ENCODE measurements at regions not wholly inside any gene's neighbourhood (a gene's known extent, or its start where the extent isn't known, plus 50 kb on each side); places are given as distances from the start of the nearest gene placed in this dataset.
"Not testable (repeated sequence)": the region's sequence is repeated elsewhere in the genome, so short reads cannot be mapped to it uniquely, and the experiment has no call there.

DNA sequence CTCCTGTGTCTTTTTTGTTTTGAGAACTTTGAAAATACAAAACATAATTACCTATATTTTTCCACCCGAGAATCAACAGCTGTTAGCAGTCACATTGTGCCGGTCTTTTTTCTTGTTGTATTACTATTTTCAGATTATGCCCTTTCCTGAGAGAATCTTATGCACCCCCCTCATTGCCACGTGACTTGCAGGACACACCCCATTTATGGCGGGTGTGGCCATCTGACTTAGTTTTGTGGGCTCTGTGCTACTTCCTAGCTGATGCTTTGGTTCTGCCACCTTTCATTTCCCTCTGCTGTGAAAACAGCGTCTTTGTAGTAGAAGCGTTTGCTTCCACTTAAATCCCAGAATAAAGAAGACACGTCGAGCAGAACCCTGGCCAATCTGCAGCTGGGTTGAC lies 82.8 kb upstream of the SOX13 start:
- in situ Hi-C loops (cut with HindIII; ENCODE audit: low pct_unique_long_range_greater_than_20kb, low sequenced_read_pairs) = no loop called here
- DNase-seq (ENCODE audit: low read depth, low spot score) = no peak

DNA sequence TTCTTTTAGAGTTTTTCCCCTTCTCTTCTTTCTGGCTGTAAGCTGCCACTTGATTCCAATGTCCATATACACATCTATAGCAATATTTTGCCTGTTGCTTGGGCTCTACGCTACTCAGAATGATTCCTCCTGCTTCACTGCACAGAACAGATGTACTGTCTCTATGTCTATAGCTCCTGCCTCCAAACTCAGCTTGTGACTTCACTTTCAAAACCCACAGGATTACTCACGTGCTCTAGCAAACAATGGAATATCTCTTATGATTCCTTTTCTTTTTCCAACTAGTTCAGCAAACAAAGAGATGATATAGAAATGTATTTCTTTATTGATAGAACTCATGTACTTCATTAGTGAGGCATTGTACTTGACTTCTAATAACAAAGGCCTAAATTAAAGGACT lies 80.5 kb upstream of the SOX13 start:
- peak; percentile 84 for DNase-seq (ENCODE audit: low read depth, low spot score)
- in situ Hi-C loops (cut with HindIII; ENCODE audit: low pct_unique_long_range_greater_than_20kb, low sequenced_read_pairs) = no loop called here

DNA sequence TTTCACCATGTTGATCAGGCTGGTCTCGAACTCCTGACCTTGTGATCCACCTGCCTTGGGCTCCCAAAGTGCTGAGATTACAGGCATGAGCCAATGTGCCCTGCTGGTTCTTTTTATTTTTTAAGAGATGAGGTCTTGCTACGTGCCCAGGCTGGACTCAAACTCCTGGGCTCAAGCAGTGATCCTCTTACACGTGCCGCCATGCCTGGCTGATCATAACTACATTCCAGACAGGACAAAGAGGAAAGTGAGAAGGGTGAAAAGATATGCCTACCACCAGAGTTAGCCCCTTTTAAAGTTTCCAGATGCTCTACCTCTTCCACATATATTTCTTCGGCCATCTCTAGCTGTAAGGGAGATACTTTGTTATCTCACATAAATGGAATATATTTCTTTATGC lies 79.7 kb upstream of the SOX13 start:
- DNase-seq (ENCODE audit: low read depth, low spot score) = no peak
- in situ Hi-C loops (cut with HindIII; ENCODE audit: low pct_unique_long_range_greater_than_20kb, low sequenced_read_pairs) = no loop called here

DNA sequence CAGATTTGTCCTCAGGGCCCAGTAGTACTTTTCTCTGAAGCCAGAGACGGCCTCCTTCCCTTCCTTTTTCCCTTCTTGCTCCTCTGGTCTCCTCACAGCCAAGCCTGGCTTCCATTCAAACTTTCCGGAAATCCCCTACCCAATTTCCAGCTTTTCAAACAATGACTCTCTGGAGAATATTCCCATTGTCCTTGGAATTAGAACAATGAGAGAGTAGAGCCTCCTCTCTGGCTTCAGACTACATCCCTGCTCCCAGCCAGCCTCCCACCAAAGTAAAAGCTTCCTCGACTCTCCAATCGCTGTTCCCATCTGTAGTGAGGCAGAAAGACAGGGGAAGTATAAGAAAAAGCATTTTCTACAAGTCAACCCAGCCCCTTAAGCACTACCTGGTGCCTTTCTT lies 77.7 kb upstream of the SOX13 start:
- in situ Hi-C loops (cut with HindIII; ENCODE audit: low pct_unique_long_range_greater_than_20kb, low sequenced_read_pairs) = no loop called here
- DNase-seq (ENCODE audit: low read depth, low spot score) = no peak

DNA sequence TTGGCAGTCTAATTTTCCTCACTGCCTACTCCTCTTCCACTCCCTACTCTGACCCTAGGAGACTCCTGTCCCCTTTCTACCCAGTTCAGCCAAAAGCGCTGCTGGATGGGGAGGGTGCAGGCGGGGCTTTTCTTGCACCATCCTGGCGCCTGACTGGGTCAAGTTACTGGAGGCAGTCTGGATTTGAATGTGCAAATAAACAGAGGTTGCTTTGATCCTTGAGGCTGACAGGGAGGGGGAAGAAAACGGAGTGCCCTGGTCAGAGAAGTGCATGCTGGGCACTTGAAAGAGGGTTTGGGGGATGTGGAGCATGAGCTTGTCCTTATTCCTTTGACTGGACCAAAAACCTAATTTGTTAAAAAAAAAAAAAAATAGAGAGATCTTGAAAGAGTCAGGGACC lies 76.8 kb upstream of the SOX13 start:
- peak; percentile 93 for DNase-seq (ENCODE audit: low read depth, low spot score)
- in situ Hi-C loops (cut with HindIII; ENCODE audit: low pct_unique_long_range_greater_than_20kb, low sequenced_read_pairs) = no loop called here

DNA sequence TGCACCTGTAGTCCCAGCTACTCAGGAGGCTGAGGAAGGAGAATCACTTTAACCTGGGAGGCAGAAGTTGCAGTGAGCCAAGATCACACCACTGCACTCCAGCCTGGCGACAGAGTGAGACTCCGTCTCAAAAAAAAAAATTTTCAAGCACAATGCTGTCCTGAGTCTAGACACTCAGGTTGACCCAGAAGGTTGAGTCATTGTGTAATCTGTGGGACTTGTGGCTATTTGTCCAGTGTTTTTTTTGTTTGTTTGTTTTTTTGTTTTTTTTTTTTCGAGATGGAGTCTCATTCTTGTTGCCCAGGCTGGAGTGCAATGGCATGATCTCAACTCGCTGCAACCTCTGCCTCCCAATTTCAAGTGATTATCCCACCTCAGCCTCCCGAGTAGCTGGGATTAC lies 74.3 kb upstream of the SOX13 start:
- in situ Hi-C loops (cut with HindIII; ENCODE audit: low pct_unique_long_range_greater_than_20kb, low sequenced_read_pairs); DNase-seq (ENCODE audit: low read depth, low spot score): not testable (repeated sequence)

DNA sequence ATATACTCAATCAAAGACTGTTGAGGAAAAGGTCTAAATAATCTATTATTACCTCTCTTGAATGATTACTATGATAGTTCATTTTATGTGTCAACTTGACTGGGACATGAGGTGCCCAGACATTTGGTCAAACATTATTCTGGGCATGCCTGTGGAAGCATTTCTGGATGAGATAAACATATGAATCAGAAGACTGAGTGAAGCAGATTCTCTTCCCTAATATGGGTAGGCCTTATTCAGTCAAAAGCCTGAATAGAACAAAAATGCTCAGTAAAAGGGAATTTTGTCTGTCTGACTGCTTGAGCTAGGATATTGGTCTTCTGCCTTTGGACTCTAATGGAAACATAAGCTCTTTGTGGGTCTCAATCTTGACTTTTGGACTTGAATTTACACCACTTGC lies 73.3 kb upstream of the SOX13 start:
- in situ Hi-C loops (cut with HindIII; ENCODE audit: low pct_unique_long_range_greater_than_20kb, low sequenced_read_pairs) = no loop called here
- DNase-seq (ENCODE audit: low read depth, low spot score) = no peak

DNA sequence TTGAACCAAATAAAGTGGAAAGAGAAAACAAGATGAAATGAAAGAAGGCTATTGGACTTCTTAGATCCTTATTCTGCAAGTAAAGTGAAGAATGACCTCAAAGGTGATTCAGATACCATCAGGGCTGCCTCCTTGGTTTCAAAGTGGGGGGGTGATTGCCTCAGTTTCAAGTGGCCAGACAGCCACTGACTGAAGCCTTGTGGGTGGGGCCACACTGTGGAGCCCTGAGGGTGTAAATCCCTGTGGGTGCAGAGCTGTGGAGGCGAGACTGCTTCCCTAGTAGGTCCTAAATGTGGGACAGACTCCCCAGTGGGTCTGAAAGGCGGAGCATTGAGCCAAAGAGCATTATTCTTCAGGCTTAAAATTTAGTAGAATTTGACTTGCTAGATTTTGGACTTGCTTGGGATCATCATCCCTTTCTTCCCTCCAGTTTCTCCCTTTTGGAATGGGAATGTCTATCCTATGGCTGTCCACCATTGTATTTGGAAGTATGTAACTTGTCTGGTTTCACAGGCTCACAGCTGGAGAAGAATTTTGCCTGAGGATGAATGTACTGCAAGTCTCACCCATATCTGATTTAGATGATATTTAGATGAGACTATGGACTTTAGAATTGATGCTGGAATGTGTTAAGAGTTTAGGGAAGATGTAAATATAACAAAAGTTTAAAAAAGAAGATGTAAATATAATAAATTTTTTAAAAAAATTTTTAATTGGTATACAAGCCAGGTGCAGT lies 71.6 kb upstream of the SOX13 start:
- in situ Hi-C loops (cut with HindIII; ENCODE audit: low pct_unique_long_range_greater_than_20kb, low sequenced_read_pairs) = no loop called here
- DNase-seq (ENCODE audit: low read depth, low spot score) = no peak

DNA sequence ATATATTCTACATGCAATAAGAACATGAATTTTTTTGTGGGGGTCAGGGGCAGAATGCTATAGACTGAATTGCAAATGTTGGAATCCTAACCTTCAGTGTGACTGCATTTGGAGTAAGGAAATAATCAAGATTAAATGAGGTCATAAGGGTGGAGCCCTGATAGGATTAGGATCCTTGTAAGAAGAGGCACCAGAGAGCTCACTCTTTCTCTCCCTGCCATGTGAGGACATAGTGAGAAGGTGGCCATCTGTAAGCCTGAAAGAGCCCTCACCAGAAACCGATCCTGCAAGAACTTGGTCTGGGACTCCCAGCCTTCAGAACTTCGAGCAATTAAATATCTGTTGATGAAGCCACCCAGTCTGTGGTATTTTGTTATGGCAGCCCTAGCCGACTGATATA lies 70.3 kb upstream of the SOX13 start:
- no peak for DNase-seq (ENCODE audit: low read depth, low spot score)
- in situ Hi-C loops (cut with HindIII; ENCODE audit: low pct_unique_long_range_greater_than_20kb, low sequenced_read_pairs) = no loop called here

DNA sequence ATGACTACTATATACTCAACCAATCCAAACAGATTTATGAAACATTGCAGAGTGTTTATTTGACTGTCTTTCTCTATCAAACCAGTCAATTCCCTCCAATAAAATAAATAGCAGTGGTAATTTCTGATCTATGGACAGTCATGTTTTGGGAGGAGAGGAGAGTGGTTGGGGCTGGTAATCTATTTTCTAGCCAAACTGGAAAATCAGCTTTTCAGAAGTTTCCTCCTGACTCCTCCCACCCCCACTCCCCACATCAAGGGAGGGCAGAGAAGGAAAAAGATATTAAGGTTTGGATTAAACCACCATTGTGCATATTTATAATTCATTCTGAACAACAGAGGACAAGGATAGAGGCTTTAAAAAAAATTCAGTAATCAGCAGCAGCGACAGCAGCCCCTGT lies 69.4 kb upstream of the SOX13 start:
- in situ Hi-C loops (cut with HindIII; ENCODE audit: low pct_unique_long_range_greater_than_20kb, low sequenced_read_pairs) = no loop called here
- no peak for DNase-seq (ENCODE audit: low read depth, low spot score)

DNA sequence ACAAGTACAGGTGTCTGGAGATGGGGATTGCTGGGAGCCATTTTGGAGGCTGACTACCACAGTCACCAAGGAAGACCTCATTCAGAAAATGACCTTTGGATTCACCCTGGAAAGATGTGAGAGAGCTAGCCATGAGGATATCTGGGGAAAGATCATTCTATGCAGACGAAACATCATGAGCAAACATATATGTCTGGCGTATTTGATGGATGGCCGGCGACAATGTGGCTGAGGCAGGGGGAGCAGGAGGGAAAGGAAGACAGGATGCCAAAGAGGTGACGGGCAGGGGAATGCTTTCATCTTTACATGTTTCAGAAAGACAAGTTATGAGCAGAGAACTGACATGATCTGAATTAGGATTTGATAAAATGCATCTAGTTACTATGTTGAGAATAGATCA lies 61.5 kb upstream of the SOX13 start:
- DNase-seq (ENCODE audit: low read depth, low spot score) = no peak
- in situ Hi-C loops (cut with HindIII; ENCODE audit: low pct_unique_long_range_greater_than_20kb, low sequenced_read_pairs) = no loop called here

DNA sequence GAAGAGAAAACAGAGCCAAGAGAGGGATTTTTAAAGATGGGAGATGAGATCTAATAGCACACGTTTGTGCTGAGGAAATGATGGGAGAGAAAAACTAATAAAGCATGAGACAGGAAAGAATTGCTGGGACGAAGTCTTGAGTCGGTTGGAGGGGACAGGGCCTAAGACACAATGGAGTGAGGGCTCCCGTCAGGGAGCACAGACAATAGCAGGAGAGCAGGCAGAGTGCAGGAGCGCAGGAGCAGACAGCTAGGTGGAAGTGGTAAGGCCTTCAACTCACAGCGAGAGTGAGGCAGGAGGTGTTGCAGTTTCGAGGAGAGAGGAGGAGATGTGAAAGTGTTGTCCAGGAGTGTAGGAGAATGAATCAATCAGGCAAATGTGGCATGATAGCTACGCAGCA lies 59.9 kb upstream of the SOX13 start:
- DNase-seq (ENCODE audit: low read depth, low spot score) = no peak
- in situ Hi-C loops (cut with HindIII; ENCODE audit: low pct_unique_long_range_greater_than_20kb, low sequenced_read_pairs) = no loop called here

DNA sequence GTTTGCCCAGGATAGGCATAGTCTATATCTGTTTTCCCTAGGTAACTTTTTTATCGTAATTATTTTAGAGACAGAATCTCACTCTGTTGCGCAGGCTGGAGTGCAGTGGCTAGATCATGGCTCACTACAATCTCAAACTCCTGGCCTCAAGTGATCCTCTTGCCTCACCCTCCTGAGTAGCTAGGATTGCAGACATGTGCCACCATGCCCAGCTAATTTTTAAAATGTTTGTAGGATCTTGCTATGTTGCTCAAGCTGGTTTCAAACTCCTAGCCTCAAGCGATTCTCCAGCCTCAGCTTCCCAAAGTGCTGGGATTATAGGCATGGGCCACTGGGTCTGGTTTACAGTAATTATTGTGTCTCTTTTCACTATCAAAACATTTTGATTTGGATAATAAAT lies 58.6 kb upstream of the SOX13 start:
- in situ Hi-C loops (cut with HindIII; ENCODE audit: low pct_unique_long_range_greater_than_20kb, low sequenced_read_pairs) = no loop called here
- DNase-seq (ENCODE audit: low read depth, low spot score) = no peak

DNA sequence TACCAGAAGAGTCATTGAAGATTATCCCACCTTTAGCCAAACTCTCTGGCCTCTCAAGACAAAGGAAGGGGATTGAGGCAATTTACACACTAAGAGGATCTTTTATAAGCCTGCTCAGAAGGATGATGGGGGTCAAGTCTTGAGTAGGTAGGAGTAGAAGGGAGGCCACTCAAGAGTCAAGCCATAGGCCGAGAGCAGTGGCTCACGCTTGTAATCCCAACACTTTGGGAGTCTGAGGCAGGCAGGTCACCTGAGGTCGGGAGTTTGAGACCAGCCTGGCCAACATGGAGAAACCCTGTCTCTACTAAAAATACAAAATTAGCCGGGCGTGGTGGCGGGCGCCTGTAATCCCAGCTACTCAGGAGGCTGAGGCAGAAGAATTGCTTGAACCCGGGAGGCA lies 58.0 kb upstream of the SOX13 start:
- in situ Hi-C loops (cut with HindIII; ENCODE audit: low pct_unique_long_range_greater_than_20kb, low sequenced_read_pairs); DNase-seq (ENCODE audit: low read depth, low spot score): not testable (repeated sequence)

DNA sequence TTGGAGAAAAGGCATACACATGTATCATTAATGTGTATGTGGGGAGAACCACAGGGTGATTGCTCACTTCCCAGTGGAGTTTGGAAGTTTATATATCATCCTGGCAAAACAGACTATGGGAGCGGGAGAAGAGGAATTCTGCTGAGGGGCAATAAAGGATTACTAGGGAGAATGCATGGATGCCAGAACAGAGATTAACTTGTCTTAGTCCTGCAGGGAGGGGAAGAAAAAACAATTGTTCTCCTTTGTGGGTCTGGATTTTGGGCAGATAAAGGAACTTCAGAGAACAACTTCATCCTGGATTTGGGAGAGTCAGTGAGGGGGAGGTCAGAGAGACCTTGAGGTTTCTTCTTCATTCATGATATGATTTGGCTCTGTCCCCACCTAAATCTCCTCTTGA lies 55.9 kb upstream of the SOX13 start:
- DNase-seq (ENCODE audit: low read depth, low spot score) = peak; percentile 36
- in situ Hi-C loops (cut with HindIII; ENCODE audit: low pct_unique_long_range_greater_than_20kb, low sequenced_read_pairs) = no loop called here

DNA sequence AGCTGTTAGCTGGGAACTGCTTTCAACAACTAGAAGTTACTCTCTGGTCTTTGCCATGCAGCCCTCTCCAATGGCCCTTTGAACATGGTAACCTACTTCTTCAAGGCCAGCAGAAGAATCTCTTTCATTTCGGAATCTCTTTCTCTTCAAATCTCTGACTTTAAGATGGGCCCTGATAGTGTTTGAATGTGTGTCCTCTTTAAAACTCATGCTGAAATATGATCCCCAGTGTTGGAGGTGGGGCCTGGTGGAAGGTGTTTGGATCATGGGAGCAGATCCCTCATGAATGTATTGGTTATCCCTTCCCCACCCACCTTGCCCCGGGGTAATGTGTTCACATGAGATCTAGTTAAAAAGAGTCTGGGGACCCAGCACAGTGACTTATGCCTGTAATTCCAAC lies 54.5 kb upstream of the SOX13 start:
- DNase-seq (ENCODE audit: low read depth, low spot score) = no peak
- in situ Hi-C loops (cut with HindIII; ENCODE audit: low pct_unique_long_range_greater_than_20kb, low sequenced_read_pairs) = no loop called here

Data from SK-MEL-5 (cell line).